ENCODE measurements at regions not wholly inside any gene's neighbourhood (a gene's known extent, or its start where the extent isn't known, plus 50 kb on each side); places are given as distances from the start of the nearest gene placed in this dataset.

- H4K20me1 ChIP-seq (ENCODE audit: control insufficient read depth, extremely low read depth, insufficient read depth, low read length), result no peaks in the 10 kb centered on the region
- H3K27ac ChIP-seq (ENCODE audit: control insufficient read depth, insufficient read depth, low read length), result no peak overlapping the region
- no peaks in the 10 kb centered on the region for H3K79me2 ChIP-seq (ENCODE audit: control insufficient read depth, insufficient read depth, low read length)
- H3K9me1 ChIP-seq (ENCODE audit: control insufficient read depth, extremely low read depth, insufficient read depth, low read length), result no peaks in the 10 kb centered on the region
- no peak overlapping the region for H2AFZ ChIP-seq (ENCODE audit: control insufficient read depth, low read length)
- no peaks in the 10 kb centered on the region for H3K36me3 ChIP-seq (ENCODE audit: control insufficient read depth in 2 of 2, extremely low read depth in 1 of 2, insufficient read depth in 2 of 2, low read length in 2 of 2)
- dilution Hi-C loops (cut with MboI; ENCODE audit: extremely low pct_ligation_motif_present, low sequenced_read_pairs), result no loop called here
- no peak overlapping the region for H3K4me3 ChIP-seq (ENCODE audit: control insufficient read depth in 2 of 3, extremely low read depth in 1 of 3, insufficient read depth in 2 of 3, low read depth in 1 of 3, low read length in 3 of 3)
- FAIRE-seq, result no peak
- H3K4me2 ChIP-seq (ENCODE audit: control insufficient read depth, extremely low read depth, insufficient read depth, low read depth, low read length), result no peak overlapping the region
- no peaks in the 10 kb centered on the region for H3K27me3 ChIP-seq (ENCODE audit: control insufficient read depth, extremely low read depth, insufficient read depth, low read length)
- no peak for TF ChIP-seq EZH2 (IDR thresholded peaks at IDR 0.05; ENCODE audit: low read length)
- TF ChIP-seq CTCF (optimal IDR thresholded peaks at IDR 0.05 in 1 of 3, IDR thresholded peaks at IDR 0.05 in 1 of 3, conservative IDR thresholded peaks at IDR 0.05 in 1 of 3; ENCODE audit: extremely low read depth in 1 of 3, insufficient read depth in 2 of 3, low read length in 3 of 3), result no peak
- no peak for DNase-seq (ENCODE audit: low read depth, low spot score)
- H3K4me1 ChIP-seq (ENCODE audit: control insufficient read depth, extremely low read depth, insufficient read depth, low read length), result no peaks in the 10 kb centered on the region
- H3K9ac ChIP-seq (ENCODE audit: control insufficient read depth, extremely low read depth, insufficient read depth, low read length), result no peak overlapping the region
- no peaks in the 10 kb centered on the region for H3K9me3 ChIP-seq (ENCODE audit: control insufficient read depth, low read depth, low read length)
These were observed 76.8 kb upstream of the IKZF1 start for GRCh38 chr7:50227726-50228125.

- Histone ChIP-seq H3K79me2 (ENCODE audit: control insufficient read depth, insufficient read depth, low read length) (no peaks in the 10 kb centered on the region), H3K4me3 (ENCODE audit: control insufficient read depth in 2 of 3, extremely low read depth in 1 of 3, insufficient read depth in 2 of 3, low read depth in 1 of 3, low read length in 3 of 3) (no peak overlapping the region), H3K9me3 (ENCODE audit: control insufficient read depth, low read depth, low read length) (no peaks in the 10 kb centered on the region), H3K4me2 (ENCODE audit: control insufficient read depth, extremely low read depth, insufficient read depth, low read depth, low read length) (no peak overlapping the region), H2AFZ (ENCODE audit: control insufficient read depth, low read length) (no peak overlapping the region), H3K4me1 (ENCODE audit: control insufficient read depth, extremely low read depth, insufficient read depth, low read length) (no peaks in the 10 kb centered on the region), H3K36me3 (ENCODE audit: control insufficient read depth in 2 of 2, extremely low read depth in 1 of 2, insufficient read depth in 2 of 2, low read length in 2 of 2) (no peaks in the 10 kb centered on the region), H3K9ac (ENCODE audit: control insufficient read depth, extremely low read depth, insufficient read depth, low read length) (no peak overlapping the region), H4K20me1 (ENCODE audit: control insufficient read depth, extremely low read depth, insufficient read depth, low read length) (no peaks in the 10 kb centered on the region), H3K27me3 (ENCODE audit: control insufficient read depth, extremely low read depth, insufficient read depth, low read length) (no peaks in the 10 kb centered on the region), H3K27ac (ENCODE audit: control insufficient read depth, insufficient read depth, low read length) (no peak overlapping the region), H3K9me1 (ENCODE audit: control insufficient read depth, extremely low read depth, insufficient read depth, low read length) (no peaks in the 10 kb centered on the region)
- dilution Hi-C loops (cut with MboI; ENCODE audit: extremely low pct_ligation_motif_present, low sequenced_read_pairs), result no loop called here
- DNase-seq (ENCODE audit: low read depth, low spot score), result no peak
- no peak for FAIRE-seq
- TF ChIP-seq EZH2 (IDR thresholded peaks at IDR 0.05; ENCODE audit: low read length), result no peak
- no peak for TF ChIP-seq CTCF (optimal IDR thresholded peaks at IDR 0.05 in 1 of 3, IDR thresholded peaks at IDR 0.05 in 1 of 3, conservative IDR thresholded peaks at IDR 0.05 in 1 of 3; ENCODE audit: extremely low read depth in 1 of 3, insufficient read depth in 2 of 3, low read length in 3 of 3)
These were observed 77.8 kb upstream of the IKZF1 start for GRCh38 chr7:50226669-50227068.

Measured in keratinocyte (primary cell).